ENCODE measurements at regions not wholly inside any gene's neighbourhood (a gene's known extent, or its start where the extent isn't known, plus 50 kb on each side); places are given as distances from the start of the nearest gene placed in this dataset.

- no peaks in the 10 kb centered on the region for H3K4me1 ChIP-seq (ENCODE audit: control insufficient read depth, insufficient read depth, low read length)
- no peak overlapping the region for H3K9ac ChIP-seq (ENCODE audit: low read depth, low read length)
- no peak overlapping the region for H3K56ac ChIP-seq (ENCODE audit: extremely low read depth, insufficient read depth, low read length)
- in situ Hi-C loops (cut with MboI; ENCODE audit: low sequenced_read_pairs) = loop anchor here (10.0 kb wide), 1 partner anchor 1004 kb away; the partner anchor contains the start of gene KCND2
- ATAC-seq (ENCODE audit: low read depth) (no peak), DNase-seq (no peak)
- no peak overlapping the region for H2BK20ac ChIP-seq (ENCODE audit: low read depth, low read length)
- no peak overlapping the region for H3K4me3 ChIP-seq (ENCODE audit: insufficient read depth, low read depth, low read length)
- ChIA-PET POLR2A (ENCODE audit: unreplicated experiment) (no interaction called here), CTCF (no interaction called here)
- no peak overlapping the region for H4K5ac ChIP-seq (ENCODE audit: low read depth, low read length)
- intact Hi-C loops (cut with micrococcal nuclease) = loop anchor here (1.0 to 10.0 kb wide), 5 partner anchors 667 to 1455 kb away; no protein-coding TSS in a partner anchor
- 71% methylated on average over 3 of the region's 6 CpGs; no CpG with 5 or more reads in 1 of the 2 experiments for WGBS, 2 experiments (ENCODE audit: extremely low coverage in 2 of 2, insufficient read length in 1 of 2)
- no peak overlapping the region for H2AK5ac ChIP-seq (ENCODE audit: low read depth, low read length)
- no peak overlapping the region for H4K91ac ChIP-seq (ENCODE audit: insufficient read depth, low read depth, low read length)
- dilution Hi-C loops (cut with HindIII; ENCODE audit: low sequenced_read_pairs, unreplicated experiment) = no loop called here
- no TSS peak for BruUV-seq (replicated peaks)
- no peak overlapping the region for H2BK15ac ChIP-seq (ENCODE audit: low read depth, low read length)
- no peaks in the 10 kb centered on the region for H3K36me3 ChIP-seq (ENCODE audit: control insufficient read depth, insufficient read depth, low read length)
- no peak overlapping the region for H3K23ac ChIP-seq (ENCODE audit: low read depth, low read length)
- H3K9me3 ChIP-seq (ENCODE audit: control insufficient read depth, insufficient read depth, low read length) = no peaks in the 10 kb centered on the region
- no peak for TF ChIP-seq MAZ (IDR thresholded peaks at IDR 0.05; ENCODE audit: borderline replicate concordance, low read depth, low read length)
- TF ChIP-seq USF2 (IDR thresholded peaks at IDR 0.05; ENCODE audit: low read depth, low read length) = no peak
- TF ChIP-seq CTCF (conservative IDR thresholded peaks at IDR 0.05; ENCODE audit: low read depth, low read length) = no peak
- no peak for TF ChIP-seq SMC3 (IDR thresholded peaks at IDR 0.05; ENCODE audit: low read depth, low read length)
- TF ChIP-seq ELK1 (IDR thresholded peaks at IDR 0.05; ENCODE audit: borderline replicate concordance, low read depth, low read length) = no peak
- H3K14ac ChIP-seq (replicated peaks; ENCODE audit: low read depth, low read length) = no peak overlapping the region
- H3K4ac ChIP-seq (ENCODE audit: low read depth, low read length) = no peak overlapping the region
- no peak overlapping the region for H4K8ac ChIP-seq (ENCODE audit: low read depth in 2 of 2, low read length in 2 of 2)
- H3K4me2 ChIP-seq (ENCODE audit: low read depth, low read length) = no peak overlapping the region
- no peak overlapping the region for H3K18ac ChIP-seq (ENCODE audit: low read depth, low read length)
- no peak overlapping the region for H2BK5ac ChIP-seq (ENCODE audit: low read depth, low read length, poor library complexity, severe bottlenecking)
- no peaks in the 10 kb centered on the region for H4K20me1 ChIP-seq (ENCODE audit: insufficient read depth, low read length)
- H2AK9ac ChIP-seq (replicated peaks; ENCODE audit: low read depth, low read length, poor library complexity) = no peak overlapping the region
- H3K27ac ChIP-seq (ENCODE audit: insufficient read depth, low read length) = no peak overlapping the region
- no peaks in the 10 kb centered on the region for H3K9me1 ChIP-seq (ENCODE audit: insufficient read depth, low read length)
- H2AFZ ChIP-seq (replicated peaks; ENCODE audit: low read length, poor library complexity) = no peak overlapping the region
- no peaks in the 10 kb centered on the region for H3K79me1 ChIP-seq (ENCODE audit: low read depth in 1 of 2, low read length in 2 of 2)
- no peaks in the 10 kb centered on the region for H3K27me3 ChIP-seq (ENCODE audit: control insufficient read depth, insufficient read depth, low read length)
- H2BK120ac ChIP-seq (ENCODE audit: low read depth, low read length) = no peak overlapping the region
These were observed 1002.3 kb upstream of the KCND2 start for GRCh38 chr7:119270644-119271043.

All from IMR-90 (cell line).